ENCODE measurements at regions not wholly inside any gene's neighbourhood (a gene's known extent, or its start where the extent isn't known, plus 50 kb on each side); places are given as distances from the start of the nearest gene placed in this dataset.
"Not testable (repeated sequence)": the region's sequence is repeated elsewhere in the genome, so short reads cannot be mapped to it uniquely, and the experiment has no call there.

- TF ChIP-seq EZH2 (IDR thresholded peaks at IDR 0.05; ENCODE audit: low read depth); CTCF (conservative IDR thresholded peaks at IDR 0.05): not testable (repeated sequence)
Observed at GRCh38 chr16:33980736-33981135, 521.3 kb downstream of the TP53TG3F start.
